AG08396 (cell line): ENCODE measurements at regions not wholly inside any gene's neighbourhood (a gene's known extent, or its start where the extent isn't known, plus 50 kb on each side); places are given as distances from the start of the nearest gene placed in this dataset.
"Not testable (repeated sequence)": the region's sequence is repeated elsewhere in the genome, so short reads cannot be mapped to it uniquely, and the experiment has no call there.

Experiments
- DNase-seq: peaks from one replicate; pipeline ENCODE4 v3.0.0; 2012; ENCODE audit warnings: low spot score, mixed read lengths

DNA sequence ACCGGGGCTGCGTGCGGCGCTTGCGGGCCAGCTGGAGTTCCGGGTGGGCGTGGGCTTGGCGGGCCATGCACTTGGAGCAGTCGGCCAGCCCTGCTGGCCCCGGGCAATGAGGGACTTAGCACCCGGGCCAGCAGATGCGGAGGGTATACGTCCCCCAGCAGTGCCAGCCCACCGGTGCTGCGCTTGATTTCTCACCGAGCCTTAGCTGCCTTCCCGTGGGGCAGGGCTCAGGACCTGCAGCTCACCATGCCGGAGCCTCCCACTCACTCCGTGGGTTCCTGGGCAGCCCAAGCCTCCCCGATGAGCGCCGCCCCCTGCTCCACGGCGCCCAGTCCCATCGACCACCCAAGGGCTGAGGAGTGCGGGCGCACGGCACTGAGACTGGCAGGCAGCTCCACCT is 51.4 kb upstream of the INPP4B start:
- DNase-seq: not testable (repeated sequence)

DNA sequence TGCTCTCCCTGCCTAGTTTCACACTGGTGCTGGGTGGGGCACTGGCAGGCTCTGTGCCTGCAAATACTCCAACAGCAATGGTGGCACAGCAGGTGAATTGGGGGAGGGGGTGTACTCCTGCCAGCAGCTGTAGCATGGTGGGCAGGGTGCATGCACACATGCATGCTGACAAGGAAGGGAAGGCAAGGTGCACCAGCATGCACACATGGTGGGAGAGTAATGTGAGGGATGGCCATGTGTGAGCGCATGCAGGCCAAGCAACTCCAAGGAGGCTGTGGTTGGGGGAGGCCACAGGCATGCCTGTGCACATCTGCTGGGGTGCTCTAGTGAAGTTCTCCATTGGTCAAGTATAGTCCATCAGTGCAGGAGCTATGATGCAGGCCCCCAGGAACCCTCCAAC is 54.5 kb upstream of the INPP4B start:
- DNase-seq: no peak

GRCh38 chr4:142901166-142901662 is 55.1 kb upstream of the INPP4B start:
- peak; percentile 48 for DNase-seq

DNA sequence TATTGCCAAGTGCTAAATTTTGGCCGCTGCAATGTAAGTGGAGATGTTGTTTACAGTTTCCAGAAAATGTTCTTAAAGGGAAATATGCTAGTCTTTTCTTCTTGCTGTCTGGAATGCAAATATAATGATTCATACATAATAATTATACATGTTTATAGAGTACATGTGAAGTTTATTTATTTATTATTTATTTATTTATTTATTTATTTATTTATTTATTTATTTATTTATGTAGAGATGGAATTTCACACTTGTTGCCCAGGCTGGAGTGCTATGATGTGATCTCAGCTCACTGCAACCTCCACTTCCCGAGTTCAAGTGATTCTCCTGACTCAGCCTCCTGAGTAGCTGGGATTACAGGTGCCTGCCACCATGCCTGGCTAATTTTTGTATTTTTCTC is 57.5 kb upstream of the INPP4B start:
- DNase-seq: not testable (repeated sequence)

GRCh38 chr4:142909908-142910307 is 63.8 kb upstream of the INPP4B start:
- peak; percentile 34 for DNase-seq

DNA sequence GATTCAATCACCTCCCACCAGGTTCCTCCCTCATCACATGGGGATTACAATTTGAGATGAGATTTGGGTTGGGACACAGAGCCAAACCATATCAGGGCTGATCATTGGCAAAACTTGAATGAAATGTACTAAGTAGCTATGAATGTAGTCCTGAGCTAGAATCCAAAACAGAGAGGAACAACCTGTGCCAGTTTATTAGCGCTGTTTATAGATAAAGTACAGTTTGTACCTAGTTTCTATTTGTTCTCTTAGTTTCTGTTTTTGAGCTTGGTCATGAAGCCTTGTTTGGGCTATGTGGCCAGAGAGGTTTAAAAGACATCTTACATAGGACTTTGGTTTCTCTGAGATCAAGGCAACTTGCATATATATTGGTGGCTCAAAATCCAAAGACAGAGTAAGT is 66.9 kb upstream of the INPP4B start:
- no peak for DNase-seq

- no peak for DNase-seq
Measured at GRCh38 chr4:142913461-142914030, 67.4 kb upstream of the INPP4B start.

DNA sequence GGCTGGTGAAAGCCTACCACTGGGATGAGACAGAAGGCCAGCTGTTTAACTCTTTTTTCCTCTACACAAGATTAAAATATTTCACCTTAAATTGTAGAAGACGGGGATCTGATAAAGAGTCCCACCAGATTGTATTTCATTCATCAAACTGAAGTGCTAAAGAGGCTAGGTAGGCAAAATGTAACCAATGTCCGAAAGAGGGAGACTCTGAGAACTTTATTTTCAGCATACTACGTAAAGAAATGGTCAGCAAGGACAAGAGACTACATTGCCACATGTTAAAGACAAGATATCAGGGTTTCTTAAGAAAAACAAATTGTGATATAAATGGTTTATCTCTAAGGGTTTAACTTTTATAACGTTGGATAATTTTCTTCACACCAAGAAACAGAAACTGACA is 71.6 kb upstream of the INPP4B start:
- no peak for DNase-seq

- DNase-seq: no peak
Measured at GRCh38 chr4:142922720-142923119, 76.6 kb upstream of the INPP4B start.

- no peak for DNase-seq
Measured at GRCh38 chr4:142923619-142924018, 77.5 kb upstream of the INPP4B start.

- no peak for DNase-seq
Measured at GRCh38 chr4:142925161-142925560, 79.1 kb upstream of the INPP4B start.

- no peak for DNase-seq
Measured at GRCh38 chr4:142927721-142928120, 81.6 kb upstream of the INPP4B start.

- no peak for DNase-seq
Measured at GRCh38 chr4:142929526-142929925, 83.4 kb upstream of the INPP4B start.

DNA sequence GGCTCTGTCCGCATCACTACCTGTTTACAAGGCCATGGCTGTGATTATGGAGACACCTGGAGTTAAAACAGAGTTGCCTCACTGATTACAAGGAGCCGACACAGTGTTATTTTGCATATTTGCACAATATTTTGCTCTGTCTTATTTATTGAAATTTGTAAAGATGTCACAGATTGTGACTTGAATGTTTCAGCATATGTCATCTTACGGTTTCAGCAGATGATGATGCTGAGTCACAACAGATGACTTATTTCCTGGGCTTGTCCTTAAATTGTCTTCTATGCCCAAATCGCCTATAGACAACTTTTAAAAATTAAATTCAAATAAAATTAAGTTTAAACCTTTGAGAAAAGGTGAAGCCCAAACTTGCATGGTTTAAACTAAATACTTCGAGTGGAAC is 87.1 kb upstream of the INPP4B start:
- no peak for DNase-seq

- DNase-seq: no peak
Measured at GRCh38 chr4:142940425-142941330, 94.6 kb upstream of the INPP4B start.

- no peak for DNase-seq
Measured at GRCh38 chr4:142944565-142944964, 98.5 kb upstream of the INPP4B start.

- DNase-seq: no peak
Measured at GRCh38 chr4:142952821-142953580, 106.9 kb upstream of the INPP4B start.

DNA sequence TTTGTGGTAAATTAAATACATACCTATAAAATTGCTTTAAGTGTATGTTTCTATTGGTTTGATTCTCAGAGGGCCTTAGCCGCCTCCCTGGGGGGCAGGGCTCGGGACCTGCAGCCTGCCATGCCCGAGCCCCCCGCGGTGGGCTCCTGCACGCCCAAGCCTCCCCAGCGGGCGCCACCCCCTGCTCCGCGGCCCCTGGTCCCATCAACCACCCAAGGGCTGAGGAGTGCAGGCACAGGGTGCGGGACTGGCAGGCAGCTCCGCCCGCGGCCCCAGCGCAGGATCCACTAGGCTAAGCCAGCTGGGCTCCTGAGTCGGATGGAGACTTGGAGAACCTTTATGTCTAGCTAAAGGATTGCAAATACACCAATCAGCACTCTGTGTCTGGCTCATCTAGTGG is 108.3 kb upstream of the INPP4B start:
- no peak for DNase-seq

DNA sequence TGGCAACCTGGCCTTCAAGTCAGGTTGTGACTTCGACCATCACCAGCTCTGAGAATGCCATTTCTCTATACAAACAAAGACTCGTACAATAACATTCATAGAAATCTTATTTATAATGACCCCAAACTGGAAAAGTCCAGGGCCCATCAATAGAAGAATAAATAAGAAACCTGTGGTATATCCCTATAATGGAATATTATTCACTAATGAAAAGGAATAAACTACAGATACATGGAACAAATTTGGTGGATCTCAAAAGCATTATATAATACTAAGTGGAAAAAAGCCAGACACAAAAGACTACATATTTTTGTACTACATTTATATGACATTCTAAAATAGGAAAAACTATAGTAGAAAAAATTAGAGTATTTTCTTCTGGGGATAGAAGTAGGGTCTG is 109.4 kb upstream of the INPP4B start:
- no peak for DNase-seq

DNA sequence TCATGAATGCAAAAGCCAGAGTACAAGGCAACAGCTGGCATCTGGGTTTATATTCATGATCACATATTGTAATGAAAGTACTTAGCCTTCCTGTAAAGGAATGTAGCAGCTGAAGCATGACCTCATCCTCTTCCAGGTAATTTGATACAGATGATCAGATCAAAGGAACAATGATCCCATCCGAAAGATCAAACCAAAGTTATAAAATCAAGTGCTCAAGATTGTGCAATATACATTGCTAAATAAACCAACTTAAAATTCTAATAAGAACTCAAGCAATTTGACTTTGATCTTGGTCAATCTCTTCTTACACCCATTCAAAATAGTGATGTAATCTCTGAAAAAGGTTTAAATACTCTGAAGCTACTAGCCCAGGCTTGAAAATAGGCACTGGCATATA is 113.1 kb upstream of the INPP4B start:
- no peak for DNase-seq

- DNase-seq: no peak
Measured at GRCh38 chr4:142960126-142960525, 114.0 kb upstream of the INPP4B start.

GRCh38 chr4:142960867-142961644 is 115.0 kb upstream of the INPP4B start:
- DNase-seq: no peak
